Vagina (tissue), 2 donors: ENCODE measurements at regions not wholly inside any gene's neighbourhood (a gene's known extent, or its start where the extent isn't known, plus 50 kb on each side); places are given as distances from the start of the nearest gene placed in this dataset.

ENCODE experiments used
- POLR2A ChIP-seq, 2 donors: fragments of 450-650 bp; IDR thresholded peaks; one replicate each; pipeline ENCODE4 v1.6.1; 2017; ENCODE audit warnings: antibody characterized with exemption in 2 of 2, mild to moderate bottlenecking in 2 of 2, moderate library complexity in 2 of 2
- TF ChIP-seq, protein P1 (sequence below), 3 experiments: fragments of 450-650 bp in 2 of 3; fragments of 200-600 bp in 1 of 3; sonication (generic) in 1 of 3; IDR thresholded peaks; one replicate each; pipeline ENCODE4 v1.5.1; 2017 to 2019; ENCODE audit warnings: antibody characterized with exemption in 3 of 3, mild to moderate bottlenecking in 2 of 3, moderate library complexity in 2 of 3

DNA sequence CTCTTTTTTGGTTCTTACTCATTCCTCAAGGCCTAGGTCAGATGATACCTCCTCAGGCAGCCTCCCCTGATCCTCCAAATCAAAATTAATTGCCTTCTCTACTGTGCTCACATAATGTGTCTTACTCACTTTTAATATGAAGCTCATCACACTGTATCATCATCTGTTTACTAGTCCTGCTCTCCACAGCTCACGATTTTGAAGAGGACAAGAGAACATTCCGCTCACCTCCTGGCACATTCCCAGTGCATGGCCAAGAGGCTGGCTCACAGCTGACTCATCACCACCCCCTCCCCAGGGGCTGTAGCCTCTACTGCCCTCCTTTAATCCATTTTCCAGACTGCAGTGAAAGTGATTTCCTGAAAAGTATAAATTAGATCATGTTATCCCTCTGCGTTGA is 133.1 kb downstream of the ALDH8A1 start:
- no peak for TF ChIP-seq POLR2A (IDR thresholded peaks at IDR 0.05)
- TF ChIP-seq, protein P1, sequence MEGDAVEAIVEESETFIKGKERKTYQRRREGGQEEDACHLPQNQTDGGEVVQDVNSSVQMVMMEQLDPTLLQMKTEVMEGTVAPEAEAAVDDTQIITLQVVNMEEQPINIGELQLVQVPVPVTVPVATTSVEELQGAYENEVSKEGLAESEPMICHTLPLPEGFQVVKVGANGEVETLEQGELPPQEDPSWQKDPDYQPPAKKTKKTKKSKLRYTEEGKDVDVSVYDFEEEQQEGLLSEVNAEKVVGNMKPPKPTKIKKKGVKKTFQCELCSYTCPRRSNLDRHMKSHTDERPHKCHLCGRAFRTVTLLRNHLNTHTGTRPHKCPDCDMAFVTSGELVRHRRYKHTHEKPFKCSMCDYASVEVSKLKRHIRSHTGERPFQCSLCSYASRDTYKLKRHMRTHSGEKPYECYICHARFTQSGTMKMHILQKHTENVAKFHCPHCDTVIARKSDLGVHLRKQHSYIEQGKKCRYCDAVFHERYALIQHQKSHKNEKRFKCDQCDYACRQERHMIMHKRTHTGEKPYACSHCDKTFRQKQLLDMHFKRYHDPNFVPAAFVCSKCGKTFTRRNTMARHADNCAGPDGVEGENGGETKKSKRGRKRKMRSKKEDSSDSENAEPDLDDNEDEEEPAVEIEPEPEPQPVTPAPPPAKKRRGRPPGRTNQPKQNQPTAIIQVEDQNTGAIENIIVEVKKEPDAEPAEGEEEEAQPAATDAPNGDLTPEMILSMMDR (IDR thresholded peaks at IDR 0.05) = no peak
